MCF 10A (cell line): ENCODE measurements at regions not wholly inside any gene's neighbourhood (a gene's known extent, or its start where the extent isn't known, plus 50 kb on each side); places are given as distances from the start of the nearest gene placed in this dataset.

Experiments
- BruUV-seq: library from RNA; stranded (reverse); fragments of 400-500 nt; replicated peaks from 2 replicates; lab custom pipeline; 2021; lab: Mats Ljungman, UMichigan
- CTCF ChIA-PET: fragments of 300-600 bp; sonication (Branson Sonifier 250); formaldehyde crosslinking; extraction: SDS; loops from one replicate; lab custom pipeline; 2021; ENCODE audit warnings: antibody characterized with exemption, inconsistent platforms; lab: Yijun Ruan, JAX
- POLR2A ChIA-PET: fragments of 300-600, 350-650 bp; sonication (Branson Sonifier 250); formaldehyde crosslinking; extraction: SDS; loops from one replicate; lab custom pipeline; 2020; ENCODE audit warnings: antibody characterized with exemption, inconsistent platforms; lab: Yijun Ruan, JAX
- DNase-seq: peaks from one replicate; pipeline ENCODE4 v3.0.0-alpha.2; 2018; ENCODE audit not compliant: unreplicated experiment
- H3K27ac Mint-ChIP-seq: one replicate; pipeline ENCODE4 v1.8.0; 2022; ENCODE audit warnings: mild to moderate bottlenecking, low read depth, mixed read lengths; ENCODE audit not compliant: unreplicated experiment
- H3K27me3 Mint-ChIP-seq: one replicate; pipeline ENCODE4 v1.8.0; 2022; ENCODE audit warnings: mixed read lengths; ENCODE audit not compliant: insufficient read depth, unreplicated experiment
- H3K36me3 Mint-ChIP-seq: one replicate; pipeline ENCODE4 v1.8.0; 2022; ENCODE audit warnings: mild to moderate bottlenecking, moderate library complexity, mixed read lengths; ENCODE audit not compliant: insufficient read depth, unreplicated experiment
- H3K4me1 Mint-ChIP-seq: one replicate; pipeline ENCODE4 v1.8.0; 2022; ENCODE audit warnings: mixed read lengths; ENCODE audit not compliant: insufficient read depth, unreplicated experiment
- H3K4me3 Mint-ChIP-seq: one replicate; pipeline ENCODE4 v1.8.0; 2022; ENCODE audit warnings: mild to moderate bottlenecking, moderate library complexity, mixed read lengths; ENCODE audit not compliant: unreplicated experiment
- H3K9me3 Mint-ChIP-seq: one replicate; pipeline ENCODE4 v1.8.0; 2022; ENCODE audit warnings: mixed read lengths; ENCODE audit not compliant: unreplicated experiment
- CTCF ChIP-seq: fragments of 200-600 bp; IDR thresholded peaks from one replicate; pipeline ENCODE4 v1.8.0; 2022; ENCODE audit warnings: antibody characterized with exemption, mild to moderate bottlenecking; ENCODE audit not compliant: unreplicated experiment
- intact Hi-C: fragments of 100-400 bp; cut with micrococcal nuclease; formaldehyde crosslinking; loops from 2 replicates; pipeline ENCODE4 v1.14.1; 2022

GRCh38 chr12:67540920-67541624, 107.5 kb upstream of the DYRK2 start:
- POLR2A ChIA-PET = no interaction called here
- no peaks in the 10 kb centered on the region for H3K27me3 Mint-ChIP-seq

GRCh38 chr12:67541625-67541991, 106.9 kb upstream of the DYRK2 start:
- H3K36me3 Mint-ChIP-seq = no peaks in the 10 kb centered on the region
- intact Hi-C loops = no loop called here
- H3K9me3 Mint-ChIP-seq = no peaks in the 10 kb centered on the region
- H3K27ac Mint-ChIP-seq = peak overlapping the region; percentile 24
- H3K27me3 Mint-ChIP-seq = no peaks in the 10 kb centered on the region
- no peak for DNase-seq
- peaks cover 21% of the 10 kb centered on the region for H3K4me1 Mint-ChIP-seq
- ChIA-PET POLR2A (no interaction called here), CTCF (no interaction called here)
- no peak overlapping the region for H3K4me3 Mint-ChIP-seq
- BruUV-seq = no TSS peak
- no peak for TF ChIP-seq CTCF

More at GRCh38 chr12:67540920-67541624, 107.5 kb upstream of the DYRK2 start:
- no TSS peak for BruUV-seq
- no peak for TF ChIP-seq CTCF
- no peak overlapping the region for H3K4me3 Mint-ChIP-seq
- intact Hi-C loops = no loop called here
- H3K9me3 Mint-ChIP-seq = no peaks in the 10 kb centered on the region
- H3K27ac Mint-ChIP-seq = peak overlapping the region; percentile 24
- H3K4me1 Mint-ChIP-seq = peaks cover 21% of the 10 kb centered on the region
- CTCF ChIA-PET = interaction anchor here (0.9 kb wide), 1 partner anchor 108 kb away, joined by 5 read pairs; no protein-coding TSS in a partner anchor
- DNase-seq = peak; percentile 25
- no peaks in the 10 kb centered on the region for H3K36me3 Mint-ChIP-seq

GRCh38 chr12:67543021-67543770, 105.3 kb upstream of the DYRK2 start:
- intact Hi-C loops = no loop called here
- Mint-ChIP-seq H3K4me3 (no peak overlapping the region), H3K27me3 (no peaks in the 10 kb centered on the region), H3K4me1 (peaks cover 21% of the 10 kb centered on the region), H3K9me3 (no peaks in the 10 kb centered on the region), H3K36me3 (no peaks in the 10 kb centered on the region), H3K27ac (no peak overlapping the region)
- DNase-seq = no peak
- TF ChIP-seq CTCF = no peak
- ChIA-PET CTCF (interaction anchor here (0.6 to 1.5 kb wide), 2 partner anchors 9 to 27 kb away, joined by 3 to 4 read pairs; no protein-coding TSS in a partner anchor), POLR2A (no interaction called here)
- no TSS peak for BruUV-seq

- ChIA-PET POLR2A (interaction anchor here (0.5 to 0.6 kb wide), 2 partner anchors 142 to 1072 kb away, joined by 3 read pairs; no protein-coding TSS in a partner anchor), CTCF (no interaction called here)
- BruUV-seq = no TSS peak
- no peak overlapping the region for H3K4me3 Mint-ChIP-seq
- no peaks in the 10 kb centered on the region for H3K27me3 Mint-ChIP-seq
- H3K27ac Mint-ChIP-seq = no peak overlapping the region
- no peak for TF ChIP-seq CTCF
- no peaks in the 10 kb centered on the region for H3K9me3 Mint-ChIP-seq
- peaks cover 13% of the 10 kb centered on the region for H3K4me1 Mint-ChIP-seq
- H3K36me3 Mint-ChIP-seq = no peaks in the 10 kb centered on the region
- no peak for DNase-seq
- intact Hi-C loops = no loop called here
Observed at GRCh38 chr12:67545298-67545697, 103.2 kb upstream of the DYRK2 start.
